ENCODE measurements at regions not wholly inside any gene's neighbourhood (a gene's known extent, or its start where the extent isn't known, plus 50 kb on each side); places are given as distances from the start of the nearest gene placed in this dataset.

- DNase-seq: no peak
Measured at GRCh38 chr16:72399811-72400210, 227.9 kb upstream of the PMFBP1 start.

GRCh38 chr16:72397876-72398275, 225.9 kb upstream of the PMFBP1 start:
- DNase-seq: no peak

- DNase-seq: no peak
Measured at GRCh38 chr16:72394526-72394925, 222.6 kb upstream of the PMFBP1 start.

GRCh38 chr16:72389791-72390190, 217.8 kb upstream of the PMFBP1 start:
- DNase-seq: no peak

- no peak for DNase-seq
Measured at GRCh38 chr16:72388007-72388406, 216.1 kb upstream of the PMFBP1 start.

- DNase-seq: no peak
Measured at GRCh38 chr16:72384651-72385050, 212.7 kb upstream of the PMFBP1 start.

- no peak for DNase-seq
Measured at GRCh38 chr16:72380283-72380682, 208.3 kb upstream of the PMFBP1 start.

- DNase-seq: no peak
Measured at GRCh38 chr16:72373201-72373600, 201.2 kb upstream of the PMFBP1 start.

GRCh38 chr16:72372087-72373045, 200.4 kb upstream of the PMFBP1 start:
- no peak for DNase-seq

GRCh38 chr16:72371307-72372086, 199.5 kb upstream of the PMFBP1 start:
- no peak for DNase-seq

GRCh38 chr16:72369274-72369673, 197.3 kb upstream of the PMFBP1 start:
- no peak for DNase-seq

- no peak for DNase-seq
Measured at GRCh38 chr16:72367851-72368250, 195.9 kb upstream of the PMFBP1 start.

GRCh38 chr16:72362973-72363372, 191.0 kb upstream of the PMFBP1 start:
- no peak for DNase-seq

- DNase-seq: no peak
Measured at GRCh38 chr16:72362476-72362875, 190.5 kb upstream of the PMFBP1 start.

- no peak for DNase-seq
Measured at GRCh38 chr16:72357910-72358309, 186.0 kb upstream of the PMFBP1 start.

GRCh38 chr16:72355561-72355960, 183.6 kb upstream of the PMFBP1 start:
- DNase-seq: no peak

- DNase-seq: no peak
Measured at GRCh38 chr16:72349719-72350118, 177.8 kb upstream of the PMFBP1 start.

- no peak for DNase-seq
Measured at GRCh38 chr16:72332926-72333325, 161.0 kb upstream of the PMFBP1 start.

GRCh38 chr16:72324578-72324977, 152.6 kb upstream of the PMFBP1 start:
- no peak for DNase-seq

GRCh38 chr16:72317446-72317845, 145.5 kb upstream of the PMFBP1 start:
- DNase-seq: no peak

- DNase-seq: no peak
Measured at GRCh38 chr16:72313903-72314302, 141.9 kb upstream of the PMFBP1 start.

- DNase-seq: no peak
Measured at GRCh38 chr16:72312828-72313227, 140.9 kb upstream of the PMFBP1 start.

GRCh38 chr16:72311426-72311825, 139.5 kb upstream of the PMFBP1 start:
- DNase-seq: no peak

GRCh38 chr16:72309001-72309400, 137.0 kb upstream of the PMFBP1 start:
- DNase-seq: no peak
